Peyer's patch (tissue), 4 donors: ENCODE measurements at regions not wholly inside any gene's neighbourhood (a gene's known extent, or its start where the extent isn't known, plus 50 kb on each side); places are given as distances from the start of the nearest gene placed in this dataset.

ENCODE experiments used
- DNase-seq, 3 donors: peaks; one replicate each; pipeline ENCODE4 v3.0.0-alpha.2; 2017 to 2019
- H3K27ac ChIP-seq, 4 donors: fragments of 200-600 bp; sonication (generic); one replicate each; pipeline ENCODE4 v1.5.1; 2016 to 2019
- H3K27me3 ChIP-seq, 2 donors: fragments of 200-600 bp; sonication (generic); one replicate each; pipeline ENCODE4 v1.5.1; 2019
- H3K36me3 ChIP-seq, 3 donors: fragments of 200-600 bp; sonication (generic); one replicate each; pipeline ENCODE4 v1.5.1; 2016 to 2019
- H3K4me1 ChIP-seq, 4 donors: fragments of 200-600 bp; sonication (generic); one replicate each; pipeline ENCODE4 v1.5.1; 2016 to 2019
- H3K4me3 ChIP-seq, 4 donors: fragments of 200-600 bp; sonication (generic); 1 replicate in 3 of 4; 2 replicates in 1 of 4; pipeline ENCODE4 v1.5.1; 2016 to 2019; ENCODE audit warnings: mild to moderate bottlenecking in 1 of 4
- H3K9me3 ChIP-seq, 4 donors: fragments of 200-600 bp; sonication (generic); one replicate each; pipeline ENCODE4 v1.5.1; 2016 to 2019; ENCODE audit warnings: mild to moderate bottlenecking in 1 of 4
- POLR2A ChIP-seq, 2 donors: fragments of 450-650 bp; IDR thresholded peaks; one replicate each; pipeline ENCODE4 v1.5.1; 2017; ENCODE audit warnings: antibody characterized with exemption in 2 of 2, mild to moderate bottlenecking in 2 of 2, moderate library complexity in 2 of 2
- TF ChIP-seq, protein P1 (sequence below), 6 experiments: fragments of 450-650 bp in 4 of 6; fragments of 200-600 bp in 2 of 6; sonication (generic) in 1 of 6; IDR thresholded peaks; one replicate each; pipeline ENCODE4 v1.5.1; 2017 to 2019; ENCODE audit warnings: antibody characterized with exemption in 6 of 6, mild to moderate bottlenecking in 3 of 6, moderate library complexity in 1 of 6

DNA sequence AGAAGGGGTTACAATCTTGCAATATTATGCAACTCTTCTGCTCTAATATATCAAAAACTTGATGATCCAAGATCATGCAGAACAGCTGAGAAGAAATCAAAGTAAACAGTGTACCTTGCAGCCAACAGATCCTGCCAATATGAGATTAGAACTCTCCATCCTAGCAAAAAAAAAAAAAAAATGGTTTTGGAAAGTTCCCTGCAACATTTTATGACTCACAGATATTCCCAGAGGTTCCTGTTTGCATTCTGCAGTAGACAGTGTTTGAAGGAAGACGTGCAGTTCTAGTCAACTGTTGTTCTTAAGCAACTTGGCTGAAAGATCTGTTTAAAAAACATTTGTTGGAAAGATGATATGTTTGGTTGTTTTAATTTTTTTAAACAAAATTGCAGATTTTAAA is 103.6 kb upstream of the WDR75 start:
- no peak for DNase-seq
- H3K36me3 ChIP-seq = no peaks in the 10 kb centered on the region
- H3K4me1 ChIP-seq = no peaks in the 10 kb centered on the region
- peak overlapping the region in 2 of 4 donors; percentile 11 to 71 for H3K27ac ChIP-seq
- H3K9me3 ChIP-seq = no peaks in the 10 kb centered on the region
- H3K4me3 ChIP-seq = no peak overlapping the region
- no peaks in the 10 kb centered on the region for H3K27me3 ChIP-seq
- no peak for TF ChIP-seq POLR2A (IDR thresholded peaks at IDR 0.05)
- TF ChIP-seq, protein P1, sequence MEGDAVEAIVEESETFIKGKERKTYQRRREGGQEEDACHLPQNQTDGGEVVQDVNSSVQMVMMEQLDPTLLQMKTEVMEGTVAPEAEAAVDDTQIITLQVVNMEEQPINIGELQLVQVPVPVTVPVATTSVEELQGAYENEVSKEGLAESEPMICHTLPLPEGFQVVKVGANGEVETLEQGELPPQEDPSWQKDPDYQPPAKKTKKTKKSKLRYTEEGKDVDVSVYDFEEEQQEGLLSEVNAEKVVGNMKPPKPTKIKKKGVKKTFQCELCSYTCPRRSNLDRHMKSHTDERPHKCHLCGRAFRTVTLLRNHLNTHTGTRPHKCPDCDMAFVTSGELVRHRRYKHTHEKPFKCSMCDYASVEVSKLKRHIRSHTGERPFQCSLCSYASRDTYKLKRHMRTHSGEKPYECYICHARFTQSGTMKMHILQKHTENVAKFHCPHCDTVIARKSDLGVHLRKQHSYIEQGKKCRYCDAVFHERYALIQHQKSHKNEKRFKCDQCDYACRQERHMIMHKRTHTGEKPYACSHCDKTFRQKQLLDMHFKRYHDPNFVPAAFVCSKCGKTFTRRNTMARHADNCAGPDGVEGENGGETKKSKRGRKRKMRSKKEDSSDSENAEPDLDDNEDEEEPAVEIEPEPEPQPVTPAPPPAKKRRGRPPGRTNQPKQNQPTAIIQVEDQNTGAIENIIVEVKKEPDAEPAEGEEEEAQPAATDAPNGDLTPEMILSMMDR (IDR thresholded peaks at IDR 0.05) = no peak

DNA sequence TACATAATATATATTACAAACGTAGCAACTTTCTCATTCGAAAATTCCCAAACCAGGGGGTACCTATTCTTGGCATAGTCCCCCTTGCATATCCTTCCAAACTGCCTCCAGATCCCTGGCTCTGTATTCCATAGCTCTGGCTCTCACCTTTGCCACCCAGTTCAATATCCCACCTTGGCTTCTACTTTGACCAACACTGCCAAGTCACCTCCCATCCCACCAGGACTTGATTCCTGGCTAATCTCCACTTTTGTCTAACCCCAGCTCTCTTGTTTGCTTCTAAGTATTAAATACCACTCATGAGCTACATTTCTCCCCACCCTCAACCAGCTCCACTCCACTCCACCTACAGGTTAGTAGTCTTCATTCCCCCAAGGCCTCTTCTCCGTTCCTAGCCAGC is 103.2 kb upstream of the WDR75 start:
- no peak overlapping the region for H3K4me3 ChIP-seq
- peak overlapping the region; percentile 5 to 71 (median 36) for H3K27ac ChIP-seq
- no peaks in the 10 kb centered on the region for H3K36me3 ChIP-seq
- H3K4me1 ChIP-seq = no peaks in the 10 kb centered on the region
- DNase-seq = no peak
- H3K27me3 ChIP-seq = no peaks in the 10 kb centered on the region
- TF ChIP-seq POLR2A (IDR thresholded peaks at IDR 0.05) = no peak
- TF ChIP-seq, protein P1 (IDR thresholded peaks at IDR 0.05) = no peak
- H3K9me3 ChIP-seq = no peaks in the 10 kb centered on the region

DNA sequence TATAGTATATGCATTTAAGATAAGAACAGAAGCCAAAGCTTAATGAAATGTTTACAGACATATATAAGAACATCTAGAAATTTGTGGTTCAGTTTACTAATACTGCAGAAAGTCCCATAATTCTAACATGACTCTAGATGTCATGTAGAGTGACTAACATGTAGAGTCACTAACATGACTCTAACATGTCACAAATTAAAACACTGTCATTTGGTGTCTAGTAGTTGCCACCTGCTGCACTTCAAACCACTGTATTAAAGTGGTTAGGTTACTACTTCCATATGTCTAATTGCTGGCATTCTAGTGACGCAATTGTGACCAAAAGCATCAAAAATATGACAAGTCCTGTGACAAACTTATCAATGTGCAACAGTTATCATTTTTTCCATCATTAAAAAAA is 100.2 kb upstream of the WDR75 start:
- H3K27me3 ChIP-seq = no peaks in the 10 kb centered on the region

DNA sequence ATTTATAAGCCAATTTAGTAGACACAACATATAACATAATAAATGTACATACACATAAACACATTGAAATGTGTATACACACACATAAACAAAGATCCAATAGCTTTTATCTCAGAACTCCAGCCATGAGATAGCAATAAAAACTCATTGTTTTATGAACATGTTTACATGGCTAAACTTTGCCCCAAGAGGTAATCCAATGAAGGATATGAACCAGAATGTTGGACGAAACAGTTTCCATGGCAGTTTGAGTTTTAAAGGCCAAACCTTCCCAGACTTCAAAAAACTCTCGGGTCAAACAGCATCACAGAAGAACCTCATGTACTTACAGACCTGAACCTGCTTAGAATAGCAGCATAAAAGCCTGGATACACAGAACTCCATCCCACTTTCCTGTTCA is 97.2 kb upstream of the WDR75 start:
- no peaks in the 10 kb centered on the region for H3K36me3 ChIP-seq
- no peak overlapping the region for H3K4me3 ChIP-seq
- no peak for TF ChIP-seq POLR2A (IDR thresholded peaks at IDR 0.05)
- TF ChIP-seq, protein P1 (IDR thresholded peaks at IDR 0.05) = no peak
- no peaks in the 10 kb centered on the region for H3K9me3 ChIP-seq
- DNase-seq = no peak
- H3K27ac ChIP-seq = no peak overlapping the region
- no peaks in the 10 kb centered on the region for H3K4me1 ChIP-seq
- no peaks in the 10 kb centered on the region for H3K27me3 ChIP-seq

More for the DNA sequence above, 100.2 kb upstream of the WDR75 start:
- no peak overlapping the region for H3K4me3 ChIP-seq
- no peak for DNase-seq
- no peaks in the 10 kb centered on the region for H3K4me1 ChIP-seq
- TF ChIP-seq POLR2A (IDR thresholded peaks at IDR 0.05) = no peak
- TF ChIP-seq, protein P1 (IDR thresholded peaks at IDR 0.05) = no peak
- H3K36me3 ChIP-seq = no peaks in the 10 kb centered on the region
- H3K27ac ChIP-seq = no peak overlapping the region
- H3K9me3 ChIP-seq = no peaks in the 10 kb centered on the region

DNA sequence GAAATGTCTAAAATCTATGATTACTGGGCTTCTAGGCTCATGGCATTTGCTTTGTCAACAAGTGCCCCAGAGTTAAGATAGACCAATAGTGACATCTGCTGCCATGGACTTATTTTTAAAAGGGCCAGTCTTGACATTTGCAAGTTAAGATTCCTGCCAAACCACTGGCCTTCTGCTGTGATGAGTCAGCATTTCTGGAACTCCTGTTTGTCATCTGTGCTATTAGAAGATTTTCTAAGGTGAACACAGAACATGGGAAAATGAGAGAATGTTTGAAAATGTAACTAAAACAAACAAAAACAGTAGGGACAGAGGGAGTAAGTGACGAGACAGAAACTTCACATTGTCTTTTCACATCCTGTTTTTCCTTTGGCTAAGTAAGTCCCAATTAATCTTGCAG is 93.7 kb upstream of the WDR75 start:
- H3K27ac ChIP-seq = peak overlapping the region in 3 of 4 donors; percentile 3 to 69 (median 6)
- no peaks in the 10 kb centered on the region for H3K9me3 ChIP-seq
- TF ChIP-seq, protein P1 (IDR thresholded peaks at IDR 0.05) = peak in 3 of 6 experiments; percentile 15 to 46 (median 29)
- no peak for TF ChIP-seq POLR2A (IDR thresholded peaks at IDR 0.05)
- H3K4me3 ChIP-seq = no peak overlapping the region
- peak in 1 of 3 donors; percentile 49 for DNase-seq
- H3K4me1 ChIP-seq = no peaks in the 10 kb centered on the region
- H3K36me3 ChIP-seq = no peaks in the 10 kb centered on the region
- no peaks in the 10 kb centered on the region for H3K27me3 ChIP-seq

DNA sequence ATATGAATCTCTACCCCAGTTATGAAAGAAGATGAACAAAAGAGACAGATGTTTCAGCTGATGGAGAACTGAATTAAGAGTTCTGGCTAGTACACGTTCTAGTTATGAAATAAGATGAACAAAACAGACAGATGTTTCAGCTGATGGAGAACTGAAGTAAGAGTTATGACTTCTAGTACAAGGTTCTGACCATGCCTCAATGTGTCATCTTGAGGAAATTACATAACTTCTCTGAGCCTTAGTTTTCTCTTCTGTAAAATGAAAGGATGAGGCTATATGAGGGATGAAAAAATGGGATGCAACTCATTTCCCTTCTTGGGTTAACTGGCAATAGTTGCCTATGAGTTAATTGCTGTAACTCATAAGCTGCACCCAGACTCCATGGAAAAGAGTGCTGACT is 92.9 kb upstream of the WDR75 start:
- no peaks in the 10 kb centered on the region for H3K9me3 ChIP-seq
- no peaks in the 10 kb centered on the region for H3K36me3 ChIP-seq
- H3K27ac ChIP-seq = peak overlapping the region in 1 of 4 donors; percentile 66
- no peaks in the 10 kb centered on the region for H3K4me1 ChIP-seq
- no peak for DNase-seq
- no peak overlapping the region for H3K4me3 ChIP-seq
- TF ChIP-seq, protein P1 (IDR thresholded peaks at IDR 0.05) = no peak
- no peak for TF ChIP-seq POLR2A (IDR thresholded peaks at IDR 0.05)
- no peaks in the 10 kb centered on the region for H3K27me3 ChIP-seq
